GM21576 (cell line): ENCODE measurements at regions not wholly inside any gene's neighbourhood (a gene's known extent, or its start where the extent isn't known, plus 50 kb on each side); places are given as distances from the start of the nearest gene placed in this dataset.

Experiments used
- ATAC-seq: cut with Tn5 transposase; IDR thresholded peaks from one replicate; pipeline ENCODE4 v1.9.1; 2021; ENCODE audit warnings: mild to moderate bottlenecking, moderate library complexity; ENCODE audit not compliant: unreplicated experiment

GRCh38 chr3:8189051-8189450, 312.6 kb upstream of the LMCD1 start:
- ATAC-seq, result no peak

- ATAC-seq, result no peak
Measured at GRCh38 chr3:8191406-8191805, 310.2 kb upstream of the LMCD1 start.

GRCh38 chr3:8197384-8197783, 304.2 kb upstream of the LMCD1 start:
- ATAC-seq, result no peak

GRCh38 chr3:8198605-8199004, 303.0 kb upstream of the LMCD1 start:
- no peak for ATAC-seq

- no peak for ATAC-seq
Measured at GRCh38 chr3:8200996-8201395, 300.6 kb upstream of the LMCD1 start.

GRCh38 chr3:8201886-8202285, 299.7 kb upstream of the LMCD1 start:
- ATAC-seq, result no peak

GRCh38 chr3:8204331-8204730, 297.3 kb upstream of the LMCD1 start:
- ATAC-seq, result no peak

GRCh38 chr3:8204853-8205650, 296.6 kb upstream of the LMCD1 start:
- no peak for ATAC-seq

- ATAC-seq, result no peak
Measured at GRCh38 chr3:8205881-8206280, 295.7 kb upstream of the LMCD1 start.

GRCh38 chr3:8206971-8207617, 294.5 kb upstream of the LMCD1 start:
- ATAC-seq, result no peak

GRCh38 chr3:8210882-8211341, 290.7 kb upstream of the LMCD1 start:
- no peak for ATAC-seq

GRCh38 chr3:8212794-8213193, 288.8 kb upstream of the LMCD1 start:
- ATAC-seq, result no peak

- ATAC-seq, result no peak
Measured at GRCh38 chr3:8213286-8213685, 288.3 kb upstream of the LMCD1 start.

GRCh38 chr3:8215821-8216220, 285.8 kb upstream of the LMCD1 start:
- ATAC-seq, result no peak

- no peak for ATAC-seq
Measured at GRCh38 chr3:8218353-8218940, 283.2 kb upstream of the LMCD1 start.

- no peak for ATAC-seq
Measured at GRCh38 chr3:8220291-8220690, 281.3 kb upstream of the LMCD1 start.

- ATAC-seq, result no peak
Measured at GRCh38 chr3:8223766-8224165, 277.9 kb upstream of the LMCD1 start.

- no peak for ATAC-seq
Measured at GRCh38 chr3:8224941-8225340, 276.7 kb upstream of the LMCD1 start.

- no peak for ATAC-seq
Measured at GRCh38 chr3:8233938-8234337, 267.7 kb upstream of the LMCD1 start.

GRCh38 chr3:8236264-8236663, 265.4 kb upstream of the LMCD1 start:
- ATAC-seq, result no peak

GRCh38 chr3:8237893-8238292, 263.7 kb upstream of the LMCD1 start:
- no peak for ATAC-seq

GRCh38 chr3:8238432-8238831, 263.2 kb upstream of the LMCD1 start:
- ATAC-seq, result no peak
